Stomach (tissue), 8 donors: ENCODE measurements at regions not wholly inside any gene's neighbourhood (a gene's known extent, or its start where the extent isn't known, plus 50 kb on each side); places are given as distances from the start of the nearest gene placed in this dataset.
"Not testable (repeated sequence)": the region's sequence is repeated elsewhere in the genome, so short reads cannot be mapped to it uniquely, and the experiment has no call there.

ENCODE experiments used
- DNase-seq, 2 donors: peaks; one replicate each; pipeline versions ENCODE4 v3.0.0 to v3.0.0-alpha.2; 2013 to 2019
- H3K27ac ChIP-seq, 5 donors: fragments of 200-600 bp in 4 of 5; sonication (generic) in 4 of 5; one replicate each; pipeline ENCODE4 v1.5.1; 2013 to 2019; ENCODE audit warnings: mild to moderate bottlenecking in 1 of 5, moderate library complexity in 1 of 5
- H3K27me3 ChIP-seq, 3 donors: fragments of 200-600 bp; sonication (generic); one replicate each; pipeline ENCODE4 v1.5.1; 2017 to 2019; ENCODE audit warnings: mixed run types in 1 of 3
- H3K36me3 ChIP-seq, 4 donors: fragments of 200-600 bp; sonication (generic); 1 replicate in 3 of 4; 2 replicates in 1 of 4; pipeline ENCODE4 v1.5.1; 2016 to 2019
- H3K4me1 ChIP-seq, 4 donors: fragments of 200-600 bp; sonication (generic); one replicate each; pipeline ENCODE4 v1.5.1; 2016 to 2019
- H3K4me3 ChIP-seq, 4 donors: fragments of 200-600 bp; sonication (generic) in 3 of 4; one replicate each; pipeline ENCODE4 v1.5.1; 2016 to 2019; ENCODE audit warnings: mild to moderate bottlenecking in 1 of 4
- H3K9me3 ChIP-seq, 4 donors: fragments of 200-600 bp; sonication (generic); one replicate each; pipeline ENCODE4 v1.5.1; 2016 to 2019
- EP300 ChIP-seq: sonication (generic); formaldehyde crosslinking; IDR thresholded peaks from one replicate; pipeline ENCODE4 v1.6.1; 2017; ENCODE audit warnings: antibody characterized with exemption
- POLR2A ChIP-seq, 4 donors: fragments of 450-650 bp; IDR thresholded peaks; one replicate each; pipeline ENCODE4 v1.6.1; 2016; ENCODE audit warnings: antibody characterized with exemption in 4 of 4, control low read depth in 2 of 4, mild to moderate bottlenecking in 1 of 4, moderate library complexity in 1 of 4
- POLR2AphosphoS5 ChIP-seq, 3 donors: sonication (generic); formaldehyde crosslinking; IDR thresholded peaks; one replicate each; pipeline ENCODE4 v1.6.1; 2016; ENCODE audit warnings: antibody characterized with exemption in 3 of 3
- WGBS, 5 donors: extraction: QIAGEN DNeasy Blood & Tissue Kit in 3 of 5; methylation state at CpG; one replicate each; pipeline versions ENCODE4 v1.1.5 to v1.1.7; 2013 to 2018; 5-methylcytosine and 5-hydroxymethylcytosine counted together
- intact Hi-C: fragments of 100-400 bp; cut with DNase I; formaldehyde crosslinking; loops from one replicate; pipeline ENCODE4 v1.15.1; 2023; ENCODE audit warnings: low total_unique reads
- small RNA-seq, 4 donors: library from RNA; depleted of rRNA; stranded (forward); fragments of <200 nt; gene quantifications; one replicate each; pipeline ENCODE3, GENCODE V24; 2016
- TF ChIP-seq, protein P1 (sequence below), 7 experiments: fragments of 450-650 bp in 4 of 7; fragments of 200-600 bp in 3 of 7; sonication (generic) in 3 of 7; IDR thresholded peaks; one replicate each; pipeline ENCODE4 v1.5.1; 2016 to 2019; ENCODE audit warnings: antibody characterized with exemption in 7 of 7, control low read depth in 2 of 7, mild to moderate bottlenecking in 1 of 7
- donor health status: healthy with polysubstance abuse.
- donor health status: Bipolar disorder and iron deficiency.
- donor health status: healthy.

DNA sequence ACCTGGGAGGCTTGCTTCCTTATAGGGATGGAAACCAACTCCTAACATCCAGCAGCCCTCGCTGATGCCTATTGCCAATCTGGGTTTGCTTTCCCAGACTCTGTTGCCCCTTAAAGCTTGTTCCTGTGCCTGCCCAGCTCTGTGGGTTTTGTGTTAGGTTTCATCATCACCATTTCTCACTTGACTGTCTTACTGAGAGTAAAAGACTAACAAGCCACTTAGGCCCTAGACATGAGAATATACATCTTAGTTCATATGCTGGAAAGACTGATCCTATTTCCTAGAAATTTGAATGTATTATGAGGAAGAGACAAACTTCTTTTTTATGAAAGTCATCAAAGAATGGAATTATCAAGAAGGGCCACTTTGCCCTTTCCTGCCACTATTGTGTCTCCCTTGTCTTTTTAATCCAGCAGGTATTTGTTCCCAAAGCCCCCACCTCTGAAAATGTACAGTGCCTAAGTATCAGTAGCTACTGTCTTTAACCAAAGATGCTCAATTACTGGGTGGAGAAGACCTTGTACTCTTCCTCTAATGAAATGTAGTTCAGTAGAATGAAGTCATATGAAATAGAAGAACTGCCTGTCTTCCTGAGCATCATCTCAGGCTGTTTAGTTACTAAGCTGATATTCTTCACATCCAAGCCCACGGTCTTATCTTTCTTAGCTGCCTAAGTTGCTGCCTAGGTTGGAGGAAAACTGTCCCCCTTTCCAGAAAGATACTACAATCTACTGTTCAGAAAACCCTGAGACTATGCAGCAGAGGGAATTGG lies 59.8 kb upstream of the ZPLD1 start:
- Histone ChIP-seq H3K36me3 (no peaks in the 10 kb centered on the region), H3K4me1 (no peaks in the 10 kb centered on the region), H3K27me3 (no peaks in the 10 kb centered on the region), H3K4me3 (no peak overlapping the region), H3K27ac (no peak overlapping the region), H3K9me3 (no peaks in the 10 kb centered on the region)
- 72 to 86% (median 81%) methylated on average over 2 of the region's 2 CpGs for WGBS, 5 donors
- no peak for DNase-seq
- intact Hi-C loops = no loop called here
- TF ChIP-seq POLR2A (IDR thresholded peaks at IDR 0.05) (no peak), POLR2AphosphoS5 (IDR thresholded peaks at IDR 0.05) (no peak), EP300 (no peak)
- TF ChIP-seq, protein P1, sequence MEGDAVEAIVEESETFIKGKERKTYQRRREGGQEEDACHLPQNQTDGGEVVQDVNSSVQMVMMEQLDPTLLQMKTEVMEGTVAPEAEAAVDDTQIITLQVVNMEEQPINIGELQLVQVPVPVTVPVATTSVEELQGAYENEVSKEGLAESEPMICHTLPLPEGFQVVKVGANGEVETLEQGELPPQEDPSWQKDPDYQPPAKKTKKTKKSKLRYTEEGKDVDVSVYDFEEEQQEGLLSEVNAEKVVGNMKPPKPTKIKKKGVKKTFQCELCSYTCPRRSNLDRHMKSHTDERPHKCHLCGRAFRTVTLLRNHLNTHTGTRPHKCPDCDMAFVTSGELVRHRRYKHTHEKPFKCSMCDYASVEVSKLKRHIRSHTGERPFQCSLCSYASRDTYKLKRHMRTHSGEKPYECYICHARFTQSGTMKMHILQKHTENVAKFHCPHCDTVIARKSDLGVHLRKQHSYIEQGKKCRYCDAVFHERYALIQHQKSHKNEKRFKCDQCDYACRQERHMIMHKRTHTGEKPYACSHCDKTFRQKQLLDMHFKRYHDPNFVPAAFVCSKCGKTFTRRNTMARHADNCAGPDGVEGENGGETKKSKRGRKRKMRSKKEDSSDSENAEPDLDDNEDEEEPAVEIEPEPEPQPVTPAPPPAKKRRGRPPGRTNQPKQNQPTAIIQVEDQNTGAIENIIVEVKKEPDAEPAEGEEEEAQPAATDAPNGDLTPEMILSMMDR (IDR thresholded peaks at IDR 0.05) = no peak

DNA sequence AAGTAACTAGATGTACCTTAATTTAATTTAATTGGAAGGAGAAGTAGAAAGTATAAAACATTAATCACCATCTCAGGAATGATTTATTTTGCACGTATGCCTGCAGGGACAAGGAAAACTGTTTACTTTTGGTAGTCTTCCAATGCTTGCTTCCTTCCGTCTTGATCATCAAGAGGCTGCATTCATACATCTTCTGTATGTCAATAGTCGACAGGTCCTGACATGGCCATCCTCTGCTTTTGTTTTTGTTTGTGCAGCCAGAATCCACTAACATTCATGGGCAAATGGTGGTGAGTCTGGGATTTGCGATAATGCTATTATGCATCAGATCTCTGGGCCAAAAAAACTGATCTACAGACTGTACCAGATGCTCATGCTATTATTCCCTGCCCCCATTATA lies 56.6 kb upstream of the ZPLD1 start:
- TF ChIP-seq POLR2A (IDR thresholded peaks at IDR 0.05) (no peak), EP300 (no peak), POLR2AphosphoS5 (IDR thresholded peaks at IDR 0.05) (no peak)
- TF ChIP-seq, protein P1 (IDR thresholded peaks at IDR 0.05) = no peak
- 69 to 80% (median 77%) methylated on average over 4 of the region's 4 CpGs for WGBS, 5 donors
- no peaks in the 10 kb centered on the region for H3K36me3 ChIP-seq
- no peaks in the 10 kb centered on the region for H3K9me3 ChIP-seq
- H3K27ac ChIP-seq = no peak overlapping the region
- no peaks in the 10 kb centered on the region for H3K4me1 ChIP-seq
- H3K4me3 ChIP-seq = no peak overlapping the region
- H3K27me3 ChIP-seq = no peaks in the 10 kb centered on the region
- intact Hi-C loops = no loop called here
- DNase-seq = no peak

DNA sequence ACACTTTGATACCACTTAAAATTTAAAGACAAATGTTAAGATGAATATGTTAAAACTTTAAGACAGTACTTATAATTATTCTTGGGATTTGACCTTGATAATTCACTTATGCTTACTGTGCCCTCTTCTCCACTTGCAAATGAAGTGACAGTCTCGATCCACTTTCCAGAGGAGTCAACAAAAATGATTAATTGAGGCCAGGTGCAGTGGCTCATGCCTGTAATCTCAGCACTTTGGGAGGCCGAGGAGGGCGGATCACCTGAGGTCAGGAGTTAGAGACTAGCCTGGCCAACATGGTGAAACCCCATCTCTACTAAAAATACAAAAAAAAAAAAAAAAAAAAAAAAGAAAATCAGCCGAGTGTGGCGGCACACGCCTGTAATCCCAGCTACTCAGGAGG lies 52.6 kb upstream of the ZPLD1 start:
- H3K4me3 ChIP-seq, DNase-seq, H3K27me3 ChIP-seq, H3K4me1 ChIP-seq, H3K36me3 ChIP-seq, intact Hi-C loops, H3K27ac ChIP-seq, H3K9me3 ChIP-seq: not testable (repeated sequence)
- 65 to 81% (median 76%) methylated on average over 6 of the region's 6 CpGs for WGBS, 5 donors

Small RNA genes lying in the stretch of these regions (small RNA-seq; reads per million reads assigned to genes)
- 0 reads per million in 4 donors for gene AC106712.1
- 0 reads per million in 4 donors for gene RF00019
